ENCODE measurements at regions not wholly inside any gene's neighbourhood (a gene's known extent, or its start where the extent isn't known, plus 50 kb on each side); places are given as distances from the start of the nearest gene placed in this dataset.

- no peak for FAIRE-seq
- DNase-seq (ENCODE audit: low spot score): no peak
These were observed 320.5 kb upstream of the IGFBP7 start for GRCh38 chr4:57430726-57431125.

GRCh38 chr4:57426779-57427395 is 316.7 kb upstream of the IGFBP7 start:
- FAIRE-seq (no peak), DNase-seq (ENCODE audit: low spot score) (peak; percentile 86)

- FAIRE-seq (peak; percentile 62), DNase-seq (ENCODE audit: low spot score) (no peak)
These were observed 315.4 kb upstream of the IGFBP7 start for GRCh38 chr4:57425610-57426009.

GRCh38 chr4:57424232-57424897 is 314.2 kb upstream of the IGFBP7 start:
- DNase-seq (ENCODE audit: low spot score) (peak; percentile 85), FAIRE-seq (peak; percentile 98)

- DNase-seq (ENCODE audit: low spot score) (no peak), FAIRE-seq (no peak)
These were observed 307.9 kb upstream of the IGFBP7 start for GRCh38 chr4:57418133-57418532.

DNA sequence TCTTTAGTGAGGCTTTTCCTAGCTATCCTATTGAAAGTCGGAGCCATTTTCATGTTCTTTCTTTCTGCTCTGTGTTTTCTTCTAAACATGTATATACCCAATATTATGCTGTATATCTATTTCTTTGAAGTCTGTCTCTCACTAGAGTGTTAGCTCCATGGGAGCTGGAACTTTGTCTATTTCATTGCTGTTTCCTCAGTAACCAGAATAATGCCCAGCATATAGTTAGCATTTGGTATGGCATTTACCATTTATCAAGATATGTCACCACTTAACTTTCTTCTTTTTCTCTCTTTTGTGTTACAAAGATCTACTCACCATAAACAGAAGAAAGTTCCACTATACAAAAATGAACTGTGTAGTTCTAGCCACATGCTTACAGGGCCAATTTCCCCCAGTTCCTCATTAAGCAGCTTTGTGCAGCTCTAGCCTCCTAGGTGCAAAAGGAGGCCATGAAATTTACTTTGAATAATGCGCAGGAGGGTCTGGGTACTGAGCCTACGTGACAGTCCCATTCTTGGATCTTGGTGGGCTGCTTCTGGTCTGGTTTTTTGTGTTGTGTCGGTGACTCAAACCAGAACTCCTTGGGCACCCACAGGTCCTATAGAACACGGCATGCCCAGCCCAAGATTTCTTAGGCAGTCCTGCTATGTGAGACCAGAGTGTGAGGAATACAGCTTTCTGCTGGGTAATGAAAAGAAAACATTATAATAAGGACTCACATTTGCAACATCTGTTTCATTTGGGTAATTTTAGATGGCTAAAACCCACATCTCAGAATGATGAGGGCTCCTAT is 302.3 kb upstream of the IGFBP7 start:
- FAIRE-seq (no peak), DNase-seq (ENCODE audit: low spot score) (no peak)

DNA sequence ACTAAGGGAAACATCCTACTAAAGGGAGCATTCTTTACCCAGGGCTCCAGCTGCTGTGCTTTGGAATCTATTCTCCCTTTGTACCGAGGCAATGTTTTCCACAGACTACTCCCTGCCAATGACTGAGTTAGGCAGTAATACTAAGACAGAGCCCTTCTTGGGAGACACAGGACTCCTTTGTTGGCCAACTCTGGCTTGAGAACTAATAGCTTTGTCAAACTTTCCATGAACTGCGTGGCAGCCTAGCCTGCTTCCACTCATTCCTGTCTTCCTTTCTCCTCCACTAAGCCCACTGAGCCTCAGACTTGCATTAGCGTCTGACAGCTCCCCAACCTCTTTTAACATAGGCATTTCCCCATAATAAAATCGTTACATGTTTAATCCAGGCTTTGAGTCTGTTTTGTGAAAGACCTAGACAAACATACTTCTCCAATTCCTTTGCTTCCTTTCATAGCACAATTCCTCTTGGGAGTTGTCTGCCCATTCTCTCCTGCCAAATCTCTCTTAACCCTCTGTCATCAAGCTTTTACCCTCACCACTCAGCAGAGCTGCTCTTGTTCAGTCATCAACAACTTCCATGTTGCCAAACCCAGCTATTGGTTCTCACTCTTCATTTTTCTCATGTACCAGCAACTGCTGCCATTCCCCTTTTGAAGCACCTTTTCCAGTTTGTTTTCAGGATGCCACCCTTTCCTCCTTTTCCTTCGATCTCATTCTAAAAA is 300.3 kb upstream of the IGFBP7 start:
- FAIRE-seq: no peak

DNA sequence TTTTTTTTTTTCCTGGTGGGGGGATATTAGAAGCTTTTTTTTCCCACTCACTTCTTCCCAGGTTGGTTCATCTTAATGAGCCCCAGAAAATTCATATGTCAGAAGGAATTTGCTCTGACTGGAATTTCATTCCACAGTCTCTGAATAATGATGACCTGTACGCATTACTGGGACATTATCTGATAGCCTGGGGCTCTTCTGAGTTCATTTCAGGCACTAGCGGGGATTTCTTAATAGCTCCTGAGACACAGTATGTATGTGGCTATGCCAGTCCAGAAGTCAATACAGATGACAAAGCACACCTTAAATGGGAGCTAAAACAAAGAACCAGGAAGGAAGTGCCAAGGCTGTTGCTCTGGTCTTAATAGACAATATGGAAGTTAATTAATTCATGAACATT is 295.2 kb upstream of the IGFBP7 start:
- FAIRE-seq (no peak), DNase-seq (ENCODE audit: low spot score) (no peak)

More for the DNA sequence above, 300.3 kb upstream of the IGFBP7 start:
- DNase-seq (ENCODE audit: low spot score): no peak

DNA sequence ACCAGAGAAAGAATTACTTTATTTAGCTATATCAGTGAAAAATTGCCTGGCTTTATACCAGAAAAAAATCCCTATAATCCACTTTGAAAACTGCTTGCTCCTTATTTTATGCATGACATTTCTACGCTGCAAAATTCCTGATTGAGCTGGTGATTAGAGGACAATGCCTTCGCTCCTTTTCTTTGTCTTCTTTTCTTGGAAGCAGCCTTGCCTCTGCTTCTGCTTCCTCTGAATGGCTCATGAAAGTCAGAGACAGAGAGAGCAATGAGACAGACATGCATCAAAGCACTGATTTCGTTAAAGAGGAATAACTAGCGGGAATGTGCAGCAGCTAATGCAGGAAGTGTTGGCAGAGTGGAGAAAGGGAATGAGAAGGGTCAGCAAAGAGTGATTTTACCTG is 294.3 kb upstream of the IGFBP7 start:
- DNase-seq (ENCODE audit: low spot score) (no peak), FAIRE-seq (no peak)

GRCh38 chr4:57403591-57403990 is 293.4 kb upstream of the IGFBP7 start:
- DNase-seq (ENCODE audit: low spot score): no peak
- FAIRE-seq: peak; percentile 61

GRCh38 chr4:57401586-57401985 is 291.4 kb upstream of the IGFBP7 start:
- FAIRE-seq: no peak
- DNase-seq (ENCODE audit: low spot score): no peak

DNA sequence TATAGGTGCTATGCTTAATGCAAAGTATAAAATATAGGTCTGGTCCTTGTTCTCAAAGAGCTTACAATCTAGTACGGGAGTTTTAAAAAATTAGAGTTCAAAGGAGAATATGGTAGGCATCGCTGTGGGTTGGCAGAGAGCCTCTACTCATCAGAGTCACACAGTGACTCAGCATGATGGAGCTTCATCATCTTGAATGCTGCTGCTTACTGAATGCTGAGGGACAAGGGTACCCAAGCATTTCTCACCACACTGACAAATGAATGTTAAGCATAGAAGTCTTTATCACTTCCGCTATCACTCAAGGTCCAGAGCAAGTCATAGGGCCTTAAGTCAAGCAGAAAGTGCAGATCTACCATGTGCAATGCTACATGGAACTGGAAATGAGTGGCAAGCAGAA is 268.6 kb upstream of the IGFBP7 start:
- FAIRE-seq (no peak), DNase-seq (ENCODE audit: low spot score) (no peak)

DNA sequence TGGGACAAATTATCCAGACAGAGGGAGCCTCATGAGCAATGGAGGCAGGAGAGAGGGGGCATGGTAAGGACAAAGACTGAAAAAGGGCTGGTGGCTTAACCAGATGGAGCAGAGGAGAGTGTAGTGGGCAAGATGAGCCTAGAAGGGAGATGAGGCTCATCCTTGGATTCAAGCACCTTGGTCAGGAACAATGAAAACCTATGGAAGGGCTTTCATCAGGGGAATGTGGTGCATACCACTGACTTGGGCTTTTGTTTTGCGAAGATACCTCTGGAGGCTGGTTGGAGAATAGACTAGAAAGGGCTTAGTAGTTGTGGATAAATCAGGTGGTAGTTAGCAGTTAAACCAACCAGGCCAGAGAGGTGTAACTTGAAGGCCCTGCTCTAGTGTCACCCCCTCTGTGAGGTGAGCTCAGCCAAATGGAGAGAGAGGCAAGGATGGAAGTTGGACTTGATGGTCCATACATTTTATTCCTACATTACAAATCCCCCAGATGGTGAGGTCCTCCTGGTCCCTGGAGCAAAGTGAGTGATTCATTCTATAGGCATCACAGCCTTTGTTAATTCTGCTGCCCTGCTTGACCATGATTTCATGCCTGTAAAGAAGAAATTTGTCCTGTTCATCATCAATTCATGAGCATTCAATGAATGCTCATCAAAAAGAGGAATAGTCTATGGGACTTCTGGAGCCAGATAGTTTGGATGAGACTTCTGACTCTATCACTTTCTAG is 264.8 kb upstream of the IGFBP7 start:
- FAIRE-seq: no peak
- no peak for DNase-seq (ENCODE audit: low spot score)

GRCh38 chr4:57373991-57374390 is 263.8 kb upstream of the IGFBP7 start:
- FAIRE-seq (no peak), DNase-seq (ENCODE audit: low spot score) (no peak)

GRCh38 chr4:57371671-57372070 is 261.5 kb upstream of the IGFBP7 start:
- no peak for DNase-seq (ENCODE audit: low spot score)
- FAIRE-seq: no peak

DNA sequence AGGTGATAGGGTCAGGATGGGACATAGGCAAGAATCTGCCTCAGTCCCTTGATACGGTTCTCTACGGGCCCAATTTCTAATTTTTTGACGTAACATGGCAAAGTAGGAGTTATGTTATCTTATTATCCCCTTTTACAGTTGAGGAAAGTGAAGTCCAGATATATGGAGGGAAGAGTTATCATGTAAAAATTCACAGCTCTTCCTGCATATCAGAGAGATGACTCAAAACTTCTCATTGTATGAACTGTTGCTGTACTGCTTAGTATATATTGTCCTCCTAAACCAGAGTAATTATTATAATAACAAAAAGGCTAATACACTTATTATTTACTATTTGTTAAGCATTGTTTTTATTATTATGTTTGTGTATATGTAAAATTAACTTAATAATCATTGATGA is 260.5 kb upstream of the IGFBP7 start:
- DNase-seq (ENCODE audit: low spot score) (no peak), FAIRE-seq (no peak)

DNA sequence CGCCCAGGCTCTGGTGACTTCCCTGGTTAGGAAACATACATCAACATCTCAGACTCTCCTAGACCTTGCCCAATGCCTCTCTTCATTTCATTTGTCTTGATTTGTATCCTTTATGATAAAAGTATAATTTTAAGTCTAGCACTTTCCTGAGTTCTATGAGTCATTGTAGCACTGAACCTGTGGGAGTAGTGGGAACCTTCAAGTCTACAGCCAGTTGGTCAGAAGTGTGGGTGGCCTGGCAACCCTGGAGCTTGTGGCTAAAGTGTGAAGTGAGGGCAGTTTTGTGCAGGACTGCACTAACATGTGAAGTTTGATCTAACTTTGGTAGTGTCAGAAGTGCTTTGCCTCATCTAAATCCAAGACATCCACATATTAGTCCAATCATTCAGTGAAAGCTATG is 259.3 kb upstream of the IGFBP7 start:
- FAIRE-seq (no peak), DNase-seq (ENCODE audit: low spot score) (no peak)

- FAIRE-seq: no peak
These were observed 254.1 kb upstream of the IGFBP7 start for GRCh38 chr4:57364255-57364654.

DNA sequence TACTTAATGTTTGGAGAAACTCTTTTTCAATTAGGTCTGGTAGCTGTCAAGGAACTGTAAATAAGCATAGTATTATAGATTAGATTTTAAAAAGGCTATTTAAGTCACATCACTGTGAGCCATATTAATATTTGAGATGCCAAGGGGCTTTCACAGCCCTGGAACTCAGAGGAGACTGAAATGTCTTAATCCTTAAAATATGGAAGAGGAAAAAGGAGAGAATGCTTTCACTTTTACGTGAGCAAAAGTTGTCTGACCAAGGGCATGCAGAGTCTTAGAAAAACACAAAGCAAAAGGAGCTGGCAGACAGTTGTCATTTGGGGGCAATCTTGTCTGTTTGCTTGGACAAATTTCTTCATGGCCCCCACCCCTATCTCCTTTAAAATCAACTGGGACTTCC is 253.2 kb upstream of the IGFBP7 start:
- FAIRE-seq: no peak
- no peak for DNase-seq (ENCODE audit: low spot score)

More at GRCh38 chr4:57364255-57364654, 254.1 kb upstream of the IGFBP7 start:
- no peak for DNase-seq (ENCODE audit: low spot score)

GRCh38 chr4:57360681-57361080 is 250.5 kb upstream of the IGFBP7 start:
- FAIRE-seq (no peak), DNase-seq (ENCODE audit: low spot score) (no peak)

DNA sequence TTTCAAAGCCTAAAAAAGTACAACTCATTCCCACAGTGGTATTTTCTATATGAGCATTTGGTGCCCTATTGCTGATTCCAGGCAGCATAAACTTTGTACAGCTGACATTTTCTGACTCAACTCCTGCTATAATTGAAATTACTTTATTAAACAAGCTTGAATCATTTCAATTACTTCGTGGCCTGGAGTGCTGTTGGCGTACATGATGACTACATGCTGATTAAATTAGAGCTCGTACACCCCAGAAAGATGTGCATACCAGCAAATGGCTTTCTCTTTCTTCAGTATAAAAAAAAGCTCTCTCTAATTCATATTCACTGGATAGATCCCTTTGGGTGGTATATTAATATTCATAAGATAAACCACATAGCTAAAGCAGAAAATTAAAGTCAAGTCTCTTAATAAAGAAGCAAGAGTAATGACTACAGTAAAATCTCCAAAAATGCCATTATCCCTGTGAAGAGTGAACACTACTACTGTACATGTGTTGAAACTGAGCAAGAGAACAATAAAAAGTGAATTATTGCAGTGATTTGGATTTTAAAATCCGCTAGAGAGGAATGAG is 245.0 kb upstream of the IGFBP7 start:
- DNase-seq (ENCODE audit: low spot score) (no peak), FAIRE-seq (no peak)
